Lower lobe of right lung (tissue), 2 donors: ENCODE measurements at regions not wholly inside any gene's neighbourhood (a gene's known extent, or its start where the extent isn't known, plus 50 kb on each side); places are given as distances from the start of the nearest gene placed in this dataset.
A peak's percentile ranks its signal among the peaks of the same experiment; 100 is the strongest.

Source experiments
- ATAC-seq, 2 donors: fragments of 200-7000 bp; cut with Tn5 transposase; one replicate each; pipeline ENCODE4 v1.9.1; 2020 to 2022; ENCODE audit warnings: mild to moderate bottlenecking in 2 of 2, moderate library complexity in 2 of 2
- DNase-seq: peaks from one replicate; pipeline ENCODE4 v3.0.0-alpha.2; 2020
- H3K27ac ChIP-seq: fragments of 200-600 bp; one replicate; pipeline ENCODE4 v1.8.0; 2022
- H3K27me3 ChIP-seq: fragments of 200-600 bp; one replicate; pipeline ENCODE4 v1.8.0; 2022; ENCODE audit warnings: low read depth
- H3K36me3 ChIP-seq: fragments of 200-600 bp; one replicate; pipeline ENCODE4 v1.8.0; 2022; ENCODE audit warnings: mild to moderate bottlenecking
- H3K4me1 ChIP-seq: fragments of 200-600 bp; one replicate; pipeline ENCODE4 v1.8.0; 2022
- H3K4me3 ChIP-seq: fragments of 200-600 bp; one replicate; pipeline ENCODE4 v1.8.0; 2022; ENCODE audit warnings: mild to moderate bottlenecking
- H3K9me3 ChIP-seq: fragments of 200-600 bp; one replicate; pipeline ENCODE4 v1.8.0; 2022
- CTCF ChIP-seq: fragments of 200-600 bp; IDR thresholded peaks from one replicate; pipeline ENCODE4 v1.8.0; 2022; ENCODE audit warnings: antibody characterized with exemption, mild to moderate bottlenecking
- intact Hi-C: fragments of 100-400 bp; cut with DNase I; formaldehyde crosslinking; loops from one replicate; pipeline ENCODE4 v1.11.0; 2022
- donor health status: DM: no; HTN: yes; CAD: no; lungs with severe emphysema.

GRCh38 chr18:24989760-24990593 lies 362.0 kb downstream of the ZNF521 start:
- Histone ChIP-seq H3K4me1 (peaks cover 5% of the 10 kb centered on the region), H3K27ac (peak overlapping the region; percentile 48)

GRCh38 chr18:24990671-24991134 lies 361.3 kb downstream of the ZNF521 start:
- Histone ChIP-seq H3K27me3 (no peaks in the 10 kb centered on the region), H3K4me3 (no peak overlapping the region), H3K9me3 (no peaks in the 10 kb centered on the region), H3K27ac (peak overlapping the region; percentile 48), H3K4me1 (peaks cover 5% of the 10 kb centered on the region), H3K36me3 (no peaks in the 10 kb centered on the region)
- intact Hi-C loops, result no loop called here
- ATAC-seq, result no peak
- no peak for TF ChIP-seq CTCF
- no peak for DNase-seq

More at GRCh38 chr18:24989760-24990593, 362.0 kb downstream of the ZNF521 start:
- ATAC-seq, result no peak
- H3K9me3 ChIP-seq, result no peaks in the 10 kb centered on the region
- no peak overlapping the region for H3K4me3 ChIP-seq
- intact Hi-C loops, result loop anchor here (10.0 kb wide), 1 partner anchor 45 kb away; no protein-coding TSS in a partner anchor
- DNase-seq, result no peak
- H3K27me3 ChIP-seq, result no peaks in the 10 kb centered on the region
- no peak for TF ChIP-seq CTCF
- H3K36me3 ChIP-seq, result no peaks in the 10 kb centered on the region

GRCh38 chr18:24991141-24992060 lies 360.6 kb downstream of the ZNF521 start:
- H3K27ac ChIP-seq, result peak overlapping the region; percentile 48
- no peak for TF ChIP-seq CTCF
- H3K36me3 ChIP-seq, result no peaks in the 10 kb centered on the region
- H3K4me1 ChIP-seq, result peaks cover 5% of the 10 kb centered on the region
- no peaks in the 10 kb centered on the region for H3K27me3 ChIP-seq
- no peak overlapping the region for H3K4me3 ChIP-seq
- intact Hi-C loops, result no loop called here
- DNase-seq (no peak), ATAC-seq (no peak)
- no peaks in the 10 kb centered on the region for H3K9me3 ChIP-seq

GRCh38 chr18:24992491-24992890 lies 359.5 kb downstream of the ZNF521 start:
- H3K27ac ChIP-seq, result no peak overlapping the region
- peaks cover 5% of the 10 kb centered on the region for H3K4me1 ChIP-seq
- ATAC-seq, result no peak
- H3K9me3 ChIP-seq, result no peaks in the 10 kb centered on the region
- no peak overlapping the region for H3K4me3 ChIP-seq
- no peak for TF ChIP-seq CTCF
- no peaks in the 10 kb centered on the region for H3K36me3 ChIP-seq
- intact Hi-C loops, result no loop called here
- no peaks in the 10 kb centered on the region for H3K27me3 ChIP-seq
- DNase-seq, result no peak

GRCh38 chr18:24993628-24994027 lies 358.3 kb downstream of the ZNF521 start:
- no peak for TF ChIP-seq CTCF
- intact Hi-C loops, result no loop called here
- no peaks in the 10 kb centered on the region for H3K4me1 ChIP-seq
- no peaks in the 10 kb centered on the region for H3K36me3 ChIP-seq
- ATAC-seq (no peak), DNase-seq (no peak)
- H3K9me3 ChIP-seq, result no peaks in the 10 kb centered on the region
- no peaks in the 10 kb centered on the region for H3K27me3 ChIP-seq
- no peak overlapping the region for H3K4me3 ChIP-seq
- no peak overlapping the region for H3K27ac ChIP-seq
